Breast epithelium (tissue), 3 donors: ENCODE measurements at regions not wholly inside any gene's neighbourhood (a gene's known extent, or its start where the extent isn't known, plus 50 kb on each side); places are given as distances from the start of the nearest gene placed in this dataset.

Source experiments
- CTCF ChIP-seq, 3 donors: fragments of 450-650 bp; IDR thresholded peaks; one replicate each; pipeline ENCODE4 v1.5.1; 2016 to 2017; ENCODE audit warnings: antibody characterized with exemption in 3 of 3, mild to moderate bottlenecking in 3 of 3, moderate library complexity in 3 of 3
- POLR2A ChIP-seq: fragments of 450-650 bp; IDR thresholded peaks from one replicate; pipeline ENCODE4 v1.6.1; 2016; ENCODE audit warnings: antibody characterized with exemption, mild to moderate bottlenecking, moderate library complexity
- POLR2AphosphoS5 ChIP-seq, 3 donors: sonication (generic); formaldehyde crosslinking; IDR thresholded peaks; one replicate each; pipeline ENCODE4 v1.6.1; 2017; ENCODE audit warnings: antibody characterized with exemption in 3 of 3

- no peak for TF ChIP-seq CTCF (IDR thresholded peaks at IDR 0.05)
- TF ChIP-seq POLR2AphosphoS5 (IDR thresholded peaks at IDR 0.05) = no peak
- no peak for TF ChIP-seq POLR2A
These were observed 124.9 kb downstream of the METRNL start for GRCh38 chr17:83204230-83204725.
